H1 (cell line): ENCODE measurements at regions not wholly inside any gene's neighbourhood (a gene's known extent, or its start where the extent isn't known, plus 50 kb on each side); places are given as distances from the start of the nearest gene placed in this dataset.

Source experiments
- CTCF ChIA-PET: fragments of 300-600 bp; sonication (Branson Sonifier 250); formaldehyde crosslinking; loops from one replicate; lab custom pipeline; 2021; ENCODE audit not compliant: partially characterized antibody; lab: Charles Lee
- POLR2A ChIA-PET: fragments of 300-600 bp; sonication (Branson Sonifier 250); formaldehyde crosslinking; loops from one replicate; lab custom pipeline; 2021; ENCODE audit warnings: inconsistent platforms; ENCODE audit not compliant: partially characterized antibody; lab: Charles Lee
- DNase-seq, 2 experiments: peaks; one replicate each; pipeline versions ENCODE4 v3.0.0 to v3.0.0-alpha.2; 2010 to 2022; ENCODE audit warnings: low spot score in 2 of 2, low read depth in 1 of 2, mixed read lengths in 1 of 2
- FAIRE-seq: peaks from 2 replicates; lab custom pipeline; 2011; peaks lifted over from hg19 to GRCh38; lab: Jason Lieb, UNC
- H2AFZ ChIP-seq: 2 replicates; pipeline ENCODE4 v1.8.1; 2012; ENCODE audit warnings: low read length, inconsistent platforms
- H2AK5ac ChIP-seq: 2 replicates; pipeline ENCODE4 v1.6.1; 2013; ENCODE audit warnings: low read depth, low read length
- H2BK120ac ChIP-seq: replicated peaks from 2 replicates; pipeline ENCODE3; 2013; ENCODE audit warnings: low read depth, low read length, inconsistent platforms
- H2BK12ac ChIP-seq: 2 replicates; pipeline ENCODE4 v1.6.1; 2013; ENCODE audit warnings: low read depth, low read length
- H2BK15ac ChIP-seq: 2 replicates; pipeline ENCODE4 v1.6.1; 2013; ENCODE audit warnings: low read length
- H2BK20ac ChIP-seq: 2 replicates; pipeline ENCODE4 v1.6.1; 2013; ENCODE audit warnings: low read length
- H2BK5ac ChIP-seq: 2 replicates; pipeline ENCODE4 v1.6.1; 2013; ENCODE audit warnings: low read depth, low read length
- H3K14ac ChIP-seq: 2 replicates; pipeline ENCODE4 v1.6.1; 2013; ENCODE audit warnings: inconsistent platforms; ENCODE audit not compliant: insufficient read length
- H3K18ac ChIP-seq: 2 replicates; pipeline ENCODE4 v1.6.1; 2013; ENCODE audit warnings: low read length; ENCODE audit errors: extremely low read depth
- H3K23ac ChIP-seq: 2 replicates; pipeline ENCODE4 v1.6.1; 2013; ENCODE audit warnings: inconsistent platforms; ENCODE audit not compliant: insufficient read length
- H3K23me2 ChIP-seq: 2 replicates; pipeline ENCODE4 v1.6.1; 2013; ENCODE audit warnings: low read depth, low read length
- H3K27ac ChIP-seq: 2 replicates; pipeline ENCODE4 v1.6.1; 2011; ENCODE audit warnings: low read depth, low read length, inconsistent platforms
- H3K27me3 ChIP-seq, 4 experiments: replicated peaks in 1 of 4; 1 replicate in 1 of 4; 2 replicates in 3 of 4; pipeline versions ENCODE4 v1.6.1 to v1.8.1; 2011 to 2013; ENCODE audit warnings: low read length in 3 of 4, mild to moderate bottlenecking in 3 of 4, inconsistent platforms in 2 of 4, mixed read lengths in 2 of 4, moderate library complexity in 1 of 4; ENCODE audit not compliant: control insufficient read depth in 3 of 4, insufficient read depth in 3 of 4; ENCODE audit errors: extremely low read depth in 1 of 4
- H3K36me3 ChIP-seq, 4 experiments: 2 replicates each; pipeline versions ENCODE4 v1.6.1 to v1.8.1; 2011 to 2013; ENCODE audit warnings: mild to moderate bottlenecking in 4 of 4, low read length in 3 of 4, moderate library complexity in 2 of 4, control low read depth in 1 of 4, inconsistent platforms in 1 of 4; ENCODE audit not compliant: insufficient read depth in 4 of 4, control insufficient read depth in 2 of 4
- H3K4ac ChIP-seq: replicated peaks from 2 replicates; pipeline ENCODE3; 2013; ENCODE audit warnings: low read length, low read depth, mixed read lengths, inconsistent platforms; ENCODE audit not compliant: insufficient read length
- H3K4me1 ChIP-seq, 4 experiments: replicated peaks in 1 of 4; 1 replicate in 1 of 4; 2 replicates in 3 of 4; pipeline versions ENCODE4 v1.6.1 to v1.8.1; 2011 to 2013; ENCODE audit warnings: low read length in 3 of 4, inconsistent platforms in 2 of 4, mixed read lengths in 1 of 4; ENCODE audit not compliant: insufficient read depth in 4 of 4, control insufficient read depth in 3 of 4
- H3K4me2 ChIP-seq, 2 experiments: 2 replicates each; pipeline versions ENCODE4 v1.6.1 to v1.8.1; 2011 to 2013; ENCODE audit warnings: low read depth in 2 of 2, low read length in 2 of 2, control low read depth in 1 of 2, inconsistent platforms in 1 of 2, mild to moderate bottlenecking in 1 of 2; ENCODE audit not compliant: insufficient read depth in 1 of 2
- H3K4me3 ChIP-seq, 4 experiments: fragments of 200-600, 300-600 bp in 1 of 4; sonication (generic), shearing (Covaris generic), sonication (Bioruptor Twin) in 1 of 4; 2 replicates each; pipeline versions ENCODE4 v1.5.1 to v1.8.1; 2011 to 2016; ENCODE audit warnings: low read length in 4 of 4, low read depth in 3 of 4, control low read depth in 2 of 4, inconsistent platforms in 2 of 4, mild to moderate bottlenecking in 2 of 4, mixed read lengths in 1 of 4, moderate library complexity in 1 of 4; ENCODE audit not compliant: insufficient read depth in 2 of 4; ENCODE audit errors: extremely low read depth in 1 of 4
- H3K56ac ChIP-seq: replicated peaks from 2 replicates; pipeline ENCODE3; 2013; ENCODE audit warnings: low read depth, mild to moderate bottlenecking, mixed read lengths, low read length, inconsistent platforms; ENCODE audit not compliant: insufficient read length
- H3K79me1 ChIP-seq: 2 replicates; pipeline ENCODE4 v1.6.1; 2013; ENCODE audit warnings: low read depth, low read length, control low read depth
- H3K79me2 ChIP-seq, 2 experiments: 2 replicates each; pipeline versions ENCODE4 v1.6.1 to v1.8.1; 2012 to 2013; ENCODE audit warnings: low read length in 2 of 2, mild to moderate bottlenecking in 2 of 2, inconsistent platforms in 1 of 2; ENCODE audit not compliant: insufficient read depth in 2 of 2, control insufficient read depth in 1 of 2
- H3K9ac ChIP-seq, 4 experiments: replicated peaks in 1 of 4; 1 replicate in 1 of 4; 2 replicates in 3 of 4; pipeline versions ENCODE4 v1.6.1 to v1.8.1; 2011 to 2013; ENCODE audit warnings: low read depth in 3 of 4, low read length in 3 of 4, control low read depth in 2 of 4, mild to moderate bottlenecking in 2 of 4, moderate library complexity in 2 of 4, inconsistent platforms in 1 of 4; ENCODE audit errors: extremely low read depth in 1 of 4
- H3K9me3 ChIP-seq, 2 experiments: 2 replicates each; pipeline versions ENCODE4 v1.6.1 to v1.8.1; 2012 to 2013; ENCODE audit warnings: mild to moderate bottlenecking in 2 of 2, moderate library complexity in 2 of 2, control low read depth in 1 of 2, inconsistent platforms in 1 of 2, low read depth in 1 of 2, low read length in 1 of 2, mixed read lengths in 1 of 2; ENCODE audit not compliant: insufficient read depth in 2 of 2
- H4K20me1 ChIP-seq, 2 experiments: replicated peaks in 1 of 2; 2 replicates each; pipeline versions ENCODE3 to v1.8.1; 2011 to 2013; ENCODE audit warnings: inconsistent platforms in 2 of 2, low read length in 2 of 2, mild to moderate bottlenecking in 1 of 2; ENCODE audit not compliant: insufficient read depth in 2 of 2, control insufficient read depth in 1 of 2
- H4K5ac ChIP-seq: 2 replicates; pipeline ENCODE4 v1.6.1; 2013; ENCODE audit warnings: low read length, low read depth, mixed read lengths, inconsistent platforms; ENCODE audit not compliant: insufficient read length
- H4K8ac ChIP-seq: 2 replicates; pipeline ENCODE4 v1.8.0; 2013; ENCODE audit warnings: mild to moderate bottlenecking, moderate library complexity, low read length, inconsistent platforms; ENCODE audit not compliant: insufficient read depth; ENCODE audit errors: extremely low read depth
- H4K91ac ChIP-seq: replicated peaks from 2 replicates; pipeline ENCODE3; 2013; ENCODE audit warnings: low read length, mixed read lengths, inconsistent platforms; ENCODE audit not compliant: insufficient read length
- BCL11A ChIP-seq, 2 experiments: IDR thresholded peaks; one replicate each; pipeline ENCODE4 v1.6.1; 2011; ENCODE audit warnings: low read depth in 2 of 2, low read length in 2 of 2, mild to moderate bottlenecking in 2 of 2
- FOSL1 ChIP-seq: IDR thresholded peaks from 2 replicates; pipeline ENCODE4 v1.6.1; 2011; ENCODE audit warnings: mild to moderate bottlenecking, low read depth, low read length, moderate library complexity; ENCODE audit not compliant: insufficient read depth
- HDAC2 ChIP-seq, 2 experiments: fragments of 300-600 bp in 1 of 2; sonication (generic) in 1 of 2; IDR thresholded peaks; 2 replicates each; pipeline ENCODE4 v1.6.1; 2011 to 2012; ENCODE audit warnings: low read depth in 2 of 2, low read length in 2 of 2, mild to moderate bottlenecking in 2 of 2, moderate library complexity in 2 of 2, borderline replicate concordance in 1 of 2, inconsistent platforms in 1 of 2
- KDM1A ChIP-seq: fragments of 200-600, 300-600 bp; sonication (generic); IDR thresholded peaks from 2 replicates; pipeline ENCODE4 v1.7.1; 2016; ENCODE audit warnings: mild to moderate bottlenecking, low read length, borderline replicate concordance
- NANOG ChIP-seq: IDR thresholded peaks from 2 replicates; pipeline ENCODE4 v1.6.1; 2011; ENCODE audit warnings: low read length, low read depth, mild to moderate bottlenecking, inconsistent platforms; ENCODE audit not compliant: insufficient read depth, poor library complexity, severe bottlenecking
- POU5F1 ChIP-seq: IDR thresholded peaks from 2 replicates; pipeline ENCODE4 v1.6.1; 2011; ENCODE audit warnings: low read depth, mild to moderate bottlenecking, low read length, moderate library complexity
- SRF ChIP-seq: IDR thresholded peaks from 2 replicates; pipeline ENCODE4 v1.6.1; 2011; ENCODE audit warnings: mild to moderate bottlenecking, low read depth, low read length, moderate library complexity
- TEAD4 ChIP-seq: IDR thresholded peaks from 2 replicates; pipeline ENCODE4 v1.6.1; 2012; ENCODE audit warnings: low read depth, low read length, inconsistent platforms, mixed read lengths
- WGBS, 2 experiments: shearing (Covaris generic) in 1 of 2; methylation state at CpG; one replicate each; pipeline versions ENCODE4 v1.1.6 to v1.1.7; 2013 to 2015; ENCODE audit warnings: low lambda C conversion rate in 2 of 2, mixed read lengths in 2 of 2, inconsistent platforms in 1 of 2, low coverage in 1 of 2, missing lambda C conversion rate in 1 of 2; ENCODE audit not compliant: insufficient replicate concordance in 2 of 2, insufficient coverage in 1 of 2, insufficient read length in 1 of 2; ENCODE audit errors: extremely low coverage in 1 of 2, missing lambda C conversion rate in 1 of 2; 5-methylcytosine and 5-hydroxymethylcytosine counted together
- TF ChIP-seq, protein P1 (sequence below), 3 experiments: IDR thresholded peaks; 1 replicate in 2 of 3; 2 replicates in 1 of 3; pipeline versions ENCODE4 v1.5.1 to v1.6.1; 2011; ENCODE audit warnings: low read length in 3 of 3, mild to moderate bottlenecking in 3 of 3, inconsistent platforms in 2 of 3, low read depth in 1 of 3, moderate library complexity in 1 of 3; ENCODE audit not compliant: insufficient read depth in 1 of 3; ENCODE audit errors: control extremely low read depth in 1 of 3

DNA sequence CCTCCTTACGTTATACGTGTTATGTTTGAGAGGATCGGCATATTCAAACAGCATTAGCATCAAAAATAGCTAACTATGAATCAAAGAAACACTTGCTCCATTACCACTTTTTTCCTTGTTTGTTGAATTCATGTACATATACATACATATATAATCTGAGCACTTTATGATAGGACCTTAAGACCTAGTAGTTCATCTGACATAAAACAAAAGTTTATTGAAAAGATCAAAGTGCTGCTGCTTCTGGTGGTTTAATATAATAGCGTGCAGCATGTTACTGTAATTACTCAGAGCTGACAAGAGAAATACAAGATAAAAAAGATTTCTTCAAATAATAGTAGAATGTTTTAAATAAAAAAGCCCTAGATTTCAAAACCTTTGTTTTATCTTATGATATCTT, 1850.9 kb upstream of the LRRTM1 start:
- Histone ChIP-seq H2BK120ac (no peak overlapping the region), H2BK20ac (no peak overlapping the region), H3K56ac (no peak overlapping the region), H4K5ac (no peak overlapping the region), H2BK12ac (no peak overlapping the region), H3K4me3 (no peak overlapping the region), H3K14ac (no peak overlapping the region), H3K27ac (no peak overlapping the region), H3K9ac (no peak overlapping the region), H3K36me3 (no peaks in the 10 kb centered on the region), H2BK5ac (no peak overlapping the region), H3K27me3 (no peaks in the 10 kb centered on the region), H3K23me2 (no peaks in the 10 kb centered on the region), H3K79me1 (no peaks in the 10 kb centered on the region), H3K4ac (no peak overlapping the region), H3K9me3 (no peaks in the 10 kb centered on the region), H4K91ac (no peak overlapping the region), H3K23ac (no peak overlapping the region), H2AFZ (no peak overlapping the region), H3K18ac (no peak overlapping the region), H4K20me1 (no peaks in the 10 kb centered on the region), H2BK15ac (no peak overlapping the region), H4K8ac (no peak overlapping the region), H3K4me1 (no peaks in the 10 kb centered on the region), H2AK5ac (no peak overlapping the region), H3K79me2 (no peaks in the 10 kb centered on the region), H3K4me2 (no peak overlapping the region)
- CTCF ChIA-PET, result no interaction called here
- no peak for DNase-seq
- 98% methylated on average over 4 of the region's 4 CpGs; no CpG with 5 or more reads in 1 of the 2 experiments for WGBS, 2 experiments
- no peak for TF ChIP-seq KDM1A
- TF ChIP-seq, protein P1, sequence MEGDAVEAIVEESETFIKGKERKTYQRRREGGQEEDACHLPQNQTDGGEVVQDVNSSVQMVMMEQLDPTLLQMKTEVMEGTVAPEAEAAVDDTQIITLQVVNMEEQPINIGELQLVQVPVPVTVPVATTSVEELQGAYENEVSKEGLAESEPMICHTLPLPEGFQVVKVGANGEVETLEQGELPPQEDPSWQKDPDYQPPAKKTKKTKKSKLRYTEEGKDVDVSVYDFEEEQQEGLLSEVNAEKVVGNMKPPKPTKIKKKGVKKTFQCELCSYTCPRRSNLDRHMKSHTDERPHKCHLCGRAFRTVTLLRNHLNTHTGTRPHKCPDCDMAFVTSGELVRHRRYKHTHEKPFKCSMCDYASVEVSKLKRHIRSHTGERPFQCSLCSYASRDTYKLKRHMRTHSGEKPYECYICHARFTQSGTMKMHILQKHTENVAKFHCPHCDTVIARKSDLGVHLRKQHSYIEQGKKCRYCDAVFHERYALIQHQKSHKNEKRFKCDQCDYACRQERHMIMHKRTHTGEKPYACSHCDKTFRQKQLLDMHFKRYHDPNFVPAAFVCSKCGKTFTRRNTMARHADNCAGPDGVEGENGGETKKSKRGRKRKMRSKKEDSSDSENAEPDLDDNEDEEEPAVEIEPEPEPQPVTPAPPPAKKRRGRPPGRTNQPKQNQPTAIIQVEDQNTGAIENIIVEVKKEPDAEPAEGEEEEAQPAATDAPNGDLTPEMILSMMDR (IDR thresholded peaks at IDR 0.05; ENCODE audit: control extremely low read depth in 1 of 3, insufficient read depth in 1 of 3, low read depth in 1 of 3, low read length in 3 of 3), result no peak
- TF ChIP-seq HDAC2 (IDR thresholded peaks at IDR 0.05; ENCODE audit: borderline replicate concordance in 1 of 2, low read depth in 2 of 2, low read length in 2 of 2), result no peak
- no peak for TF ChIP-seq SRF
- no peak for TF ChIP-seq POU5F1
- TF ChIP-seq NANOG, result no peak
- no peak for TF ChIP-seq BCL11A (IDR thresholded peaks at IDR 0.05; ENCODE audit: low read depth in 2 of 2, low read length in 2 of 2)
- no peak for TF ChIP-seq FOSL1
- TF ChIP-seq TEAD4, result no peak
- no peak for FAIRE-seq
- POLR2A ChIA-PET, result no interaction called here
